AG08395 (cell line): ENCODE measurements at regions not wholly inside any gene's neighbourhood (a gene's known extent, or its start where the extent isn't known, plus 50 kb on each side); places are given as distances from the start of the nearest gene placed in this dataset.
A peak's percentile ranks its signal among the peaks of the same experiment; 100 is the strongest.
"Not testable (repeated sequence)": the region's sequence is repeated elsewhere in the genome, so short reads cannot be mapped to it uniquely, and the experiment has no call there.

Experiments
- DNase-seq: peaks from one replicate; pipeline ENCODE4 v3.0.0; 2012; ENCODE audit warnings: mixed read lengths, low spot score

- DNase-seq: no peak
Observed at GRCh38 chr6:71056656-71057055, 99.8 kb upstream of the B3GAT2 start.

GRCh38 chr6:71066153-71066552 is 109.3 kb upstream of the B3GAT2 start:
- no peak for DNase-seq

- no peak for DNase-seq
Observed at GRCh38 chr6:71067816-71068215, 111.0 kb upstream of the B3GAT2 start.

GRCh38 chr6:71072508-71072907 is 115.6 kb upstream of the B3GAT2 start:
- DNase-seq: no peak

- DNase-seq: no peak
Observed at GRCh38 chr6:71077655-71078054, 120.8 kb upstream of the B3GAT2 start.

- DNase-seq: no peak
Observed at GRCh38 chr6:71079677-71080076, 122.8 kb upstream of the B3GAT2 start.

GRCh38 chr6:71080133-71080532 is 123.3 kb upstream of the B3GAT2 start:
- no peak for DNase-seq

- peak; percentile 20 for DNase-seq
Observed at GRCh38 chr6:71080826-71081225, 124.0 kb upstream of the B3GAT2 start.

GRCh38 chr6:71082033-71082650 is 125.3 kb upstream of the B3GAT2 start:
- DNase-seq: no peak

- no peak for DNase-seq
Observed at GRCh38 chr6:71083308-71083820, 126.5 kb upstream of the B3GAT2 start.

- DNase-seq: no peak
Observed at GRCh38 chr6:71088166-71088565, 131.3 kb upstream of the B3GAT2 start.

- DNase-seq: no peak
Observed at GRCh38 chr6:71090217-71090616, 133.4 kb upstream of the B3GAT2 start.

GRCh38 chr6:71091167-71091566 is 134.3 kb upstream of the B3GAT2 start:
- no peak for DNase-seq

- DNase-seq: no peak
Observed at GRCh38 chr6:71091956-71092355, 135.1 kb upstream of the B3GAT2 start.

- DNase-seq: not testable (repeated sequence)
Observed at GRCh38 chr6:71097264-71097663, 140.4 kb upstream of the B3GAT2 start.

- no peak for DNase-seq
Observed at GRCh38 chr6:71099649-71100048, 142.8 kb upstream of the B3GAT2 start.

GRCh38 chr6:71103130-71103529 is 146.3 kb upstream of the B3GAT2 start:
- DNase-seq: no peak

GRCh38 chr6:71103641-71104040 is 146.8 kb upstream of the B3GAT2 start:
- no peak for DNase-seq

GRCh38 chr6:71106276-71106675 is 149.4 kb upstream of the B3GAT2 start:
- no peak for DNase-seq

GRCh38 chr6:71107911-71108420 is 151.1 kb upstream of the B3GAT2 start:
- DNase-seq: peak; percentile 42

GRCh38 chr6:71114544-71114943 is 157.7 kb upstream of the B3GAT2 start:
- DNase-seq: no peak

- DNase-seq: no peak
Observed at GRCh38 chr6:71114986-71115385, 158.1 kb upstream of the B3GAT2 start.

- no peak for DNase-seq
Observed at GRCh38 chr6:71119560-71119959, 162.7 kb upstream of the B3GAT2 start.

GRCh38 chr6:71123051-71123450 is 165.6 kb upstream of the OGFRL1 start:
- DNase-seq: no peak
